Retina (tissue), 1 donor: ENCODE measurements at regions not wholly inside any gene's neighbourhood (a gene's known extent, or its start where the extent isn't known, plus 50 kb on each side); places are given as distances from the start of the nearest gene placed in this dataset.
"Not testable (repeated sequence)": the region's sequence is repeated elsewhere in the genome, so short reads cannot be mapped to it uniquely, and the experiment has no call there.

Experiments
- DNase-seq: peaks from one replicate; pipeline ENCODE4 v3.0.0-alpha.2; 2016

DNA sequence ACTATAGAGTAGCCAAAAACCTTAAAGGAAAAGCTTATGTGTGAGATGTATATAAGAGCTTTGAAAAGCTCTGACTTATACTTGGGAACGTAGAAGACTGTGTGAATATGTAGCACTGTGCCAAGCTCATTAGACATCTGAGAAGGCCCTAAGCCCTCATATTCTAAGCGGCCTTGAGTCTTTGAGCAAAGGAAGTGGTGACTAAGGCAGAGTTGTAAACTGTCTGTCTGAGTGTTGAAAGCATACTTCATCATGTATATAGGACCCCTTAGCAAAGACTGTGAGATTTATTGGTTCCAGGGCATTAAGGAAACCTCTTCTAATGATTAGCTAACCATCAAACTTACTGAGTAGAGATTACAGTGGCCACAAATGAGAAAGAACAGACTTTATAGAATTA lies 153.3 kb upstream of the LYPLAL1 start:
- DNase-seq: no peak

DNA sequence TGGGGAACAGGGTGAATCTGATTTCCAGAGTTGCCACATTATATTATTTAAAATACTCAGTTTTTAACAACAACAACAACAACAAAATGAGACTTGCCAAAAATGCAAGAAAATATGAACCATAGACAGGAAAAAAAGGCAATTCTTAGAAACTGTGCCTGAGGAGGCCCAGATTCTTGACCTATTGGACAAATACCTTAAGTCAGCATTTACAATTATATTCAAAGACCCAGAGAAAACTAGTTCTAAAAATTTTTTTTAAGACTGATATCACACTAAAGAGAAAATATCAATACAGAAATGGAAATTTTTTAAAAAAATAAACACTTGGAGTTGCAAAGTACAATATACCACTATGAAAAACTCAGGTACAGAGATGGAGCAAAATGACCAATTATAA lies 152.8 kb upstream of the LYPLAL1 start:
- DNase-seq: no peak

DNA sequence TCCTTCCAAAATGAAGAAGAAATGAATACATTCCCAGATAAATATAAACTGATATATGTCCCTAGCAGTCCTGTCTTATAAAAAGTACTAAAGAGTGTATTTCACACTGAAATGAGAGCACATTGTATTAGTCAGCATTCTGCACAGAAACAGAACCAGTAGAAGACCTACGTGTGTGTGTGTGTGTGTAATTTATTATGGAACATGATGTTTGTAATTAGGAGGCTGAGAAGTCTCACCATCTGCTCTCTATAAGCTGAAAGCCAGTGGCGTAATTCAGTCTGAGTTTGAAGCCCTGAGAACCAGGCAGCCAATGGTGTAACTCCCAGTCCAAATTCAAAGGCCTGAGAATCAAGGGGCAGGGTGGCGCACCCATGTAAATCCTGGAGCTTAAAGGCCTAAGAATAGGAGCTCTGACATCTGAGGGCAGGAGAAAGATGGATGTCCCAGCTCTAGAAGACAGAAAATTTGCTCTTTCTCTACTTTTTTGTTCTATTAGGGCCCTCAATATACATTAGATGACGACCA lies 146.5 kb upstream of the LYPLAL1 start:
- DNase-seq: no peak

DNA sequence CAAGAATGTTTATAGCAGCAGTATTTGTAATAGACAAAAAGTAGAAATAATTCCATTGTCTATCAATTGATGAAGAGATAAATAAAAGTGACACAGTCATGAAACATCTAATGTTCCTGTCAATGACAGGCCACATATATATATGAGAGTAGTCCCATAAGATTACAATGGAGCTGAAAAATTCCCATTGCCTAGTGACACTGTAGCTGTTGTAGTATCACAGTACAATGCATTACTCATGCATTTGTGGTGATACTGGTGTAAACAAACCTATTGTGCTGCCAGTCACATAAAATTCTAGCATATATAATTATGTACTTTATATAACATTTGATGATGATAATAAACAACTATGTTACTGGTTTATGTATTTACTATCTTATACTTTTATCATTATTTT lies 141.9 kb upstream of the LYPLAL1 start:
- DNase-seq: no peak

DNA sequence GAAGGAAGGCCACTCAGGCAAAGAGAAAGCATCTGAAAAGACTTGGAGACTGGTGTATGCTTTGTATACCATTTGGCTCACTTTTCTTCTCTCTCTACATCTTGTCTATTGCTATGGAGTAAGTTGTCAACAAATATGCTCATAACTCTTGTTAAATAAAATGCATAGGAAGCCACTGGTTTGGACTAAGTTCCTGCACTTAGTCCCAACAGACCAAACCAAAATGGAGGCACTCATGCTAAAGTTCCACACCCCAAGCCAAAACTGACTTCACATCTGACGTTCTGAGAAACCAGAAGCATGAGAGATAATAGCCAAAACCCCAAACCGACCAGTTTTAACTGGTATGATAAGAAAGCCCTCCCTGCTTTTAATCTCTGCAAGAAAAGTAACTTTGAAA lies 135.3 kb upstream of the LYPLAL1 start:
- DNase-seq: no peak

DNA sequence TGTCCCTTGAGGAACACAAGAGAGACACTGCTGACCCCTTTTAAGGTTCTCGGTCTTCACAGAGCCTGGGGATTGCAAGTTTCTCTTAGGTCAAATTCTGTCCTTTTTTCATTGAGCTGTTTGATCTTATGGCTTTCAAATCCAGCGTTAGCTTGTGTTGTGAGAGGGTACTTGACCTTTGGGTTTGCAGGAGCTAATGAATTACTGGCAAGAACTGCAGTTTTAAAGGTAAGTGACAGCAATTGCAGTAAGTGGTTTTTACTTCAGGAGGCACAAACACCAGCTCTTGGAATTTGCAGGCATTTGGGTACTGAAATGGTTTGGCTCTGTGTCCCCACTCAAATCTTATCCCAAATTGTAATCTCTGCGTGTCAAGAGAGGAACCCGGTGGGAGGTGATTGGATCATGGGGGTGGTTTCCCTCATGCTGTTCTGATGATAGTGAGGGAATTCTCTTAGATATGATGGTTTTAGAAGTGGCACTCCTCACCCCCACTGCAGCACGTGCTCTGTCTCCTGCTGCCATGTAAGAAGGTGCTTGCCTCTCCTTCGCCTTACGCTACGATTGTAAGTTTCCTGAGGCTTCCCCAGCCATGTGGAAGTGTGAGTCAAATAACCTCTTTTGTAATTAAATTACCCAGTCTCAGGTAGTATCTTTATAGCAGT lies 134.5 kb upstream of the LYPLAL1 start:
- DNase-seq: no peak

DNA sequence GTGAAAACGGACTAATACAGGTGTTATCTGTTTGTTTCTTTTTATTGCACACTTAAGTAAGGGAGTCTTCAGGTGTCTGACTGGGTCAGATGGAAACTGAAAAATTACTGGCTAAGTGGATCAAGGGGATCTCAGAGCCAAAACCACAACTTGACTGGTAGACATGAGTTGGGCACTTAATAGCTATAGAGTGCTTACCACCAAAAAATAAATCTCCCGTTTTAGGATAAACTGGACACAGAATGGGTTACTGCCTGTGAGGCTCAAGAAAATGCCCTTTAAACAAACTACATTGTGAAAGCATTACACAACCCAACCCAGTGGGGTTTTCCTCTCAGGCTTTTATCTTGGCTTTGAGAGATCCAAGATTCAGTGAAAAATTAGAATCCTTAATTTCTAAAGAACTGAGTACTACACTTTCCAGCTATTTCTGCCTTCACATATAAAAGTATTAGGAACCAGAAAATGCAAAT lies 134.0 kb upstream of the LYPLAL1 start:
- DNase-seq: no peak

DNA sequence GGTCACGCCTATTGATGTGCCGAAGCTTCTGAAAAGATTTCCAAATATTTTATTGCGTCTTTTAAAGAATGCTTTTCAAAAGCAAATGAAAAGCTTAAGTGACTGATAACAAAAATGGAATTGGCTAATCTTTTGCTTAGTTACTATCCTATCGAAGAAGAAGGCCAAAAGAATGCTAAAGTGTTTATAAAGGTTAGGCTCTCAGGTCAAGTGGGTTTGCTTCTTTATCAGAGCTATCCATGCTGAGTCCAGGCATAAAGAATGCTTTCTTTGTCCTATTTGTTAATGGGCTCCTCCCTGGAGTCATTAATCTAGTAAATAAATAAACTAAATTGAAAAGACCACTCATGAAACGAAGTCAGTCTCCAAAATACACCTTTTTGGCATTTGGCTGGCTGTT lies 133.4 kb upstream of the LYPLAL1 start:
- DNase-seq: no peak

DNA sequence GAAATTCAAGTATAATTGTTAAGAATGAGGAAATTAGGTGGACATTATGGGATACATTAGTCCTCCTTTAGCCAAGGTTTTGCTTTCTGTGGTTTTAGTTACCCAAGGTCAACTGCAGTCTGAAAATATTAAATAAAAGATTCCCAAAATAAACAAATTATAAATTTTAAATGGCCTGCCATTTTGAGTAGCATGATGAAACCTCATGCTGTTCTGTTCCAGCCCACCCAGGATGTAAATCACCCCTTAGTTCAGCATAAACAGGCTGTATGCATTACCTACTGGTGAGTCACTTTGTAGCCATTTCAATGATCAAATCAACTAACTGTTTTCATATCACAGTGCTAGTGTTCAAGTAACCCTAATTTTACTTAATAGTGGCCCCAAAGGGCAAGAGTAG lies 132.5 kb upstream of the LYPLAL1 start:
- DNase-seq: no peak

DNA sequence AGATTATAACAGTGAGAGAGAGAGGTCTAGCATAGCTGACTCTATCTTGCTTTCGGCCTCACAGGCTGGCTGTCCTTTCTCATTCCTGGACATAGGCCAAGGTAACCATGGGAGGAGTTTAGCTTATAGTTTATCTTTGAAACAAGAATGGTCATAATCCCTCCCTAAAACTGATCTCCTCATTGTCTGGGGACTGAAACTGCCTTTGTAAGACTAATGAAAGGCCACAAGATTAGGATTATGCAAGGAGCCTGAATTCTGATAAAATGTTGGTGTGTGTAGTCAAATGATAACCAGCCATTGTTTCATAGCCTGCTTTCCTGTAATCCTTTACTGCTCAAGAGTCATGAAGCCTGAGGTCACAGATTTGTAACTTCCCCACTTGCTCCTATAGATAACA lies 131.9 kb upstream of the LYPLAL1 start:
- no peak for DNase-seq

DNA sequence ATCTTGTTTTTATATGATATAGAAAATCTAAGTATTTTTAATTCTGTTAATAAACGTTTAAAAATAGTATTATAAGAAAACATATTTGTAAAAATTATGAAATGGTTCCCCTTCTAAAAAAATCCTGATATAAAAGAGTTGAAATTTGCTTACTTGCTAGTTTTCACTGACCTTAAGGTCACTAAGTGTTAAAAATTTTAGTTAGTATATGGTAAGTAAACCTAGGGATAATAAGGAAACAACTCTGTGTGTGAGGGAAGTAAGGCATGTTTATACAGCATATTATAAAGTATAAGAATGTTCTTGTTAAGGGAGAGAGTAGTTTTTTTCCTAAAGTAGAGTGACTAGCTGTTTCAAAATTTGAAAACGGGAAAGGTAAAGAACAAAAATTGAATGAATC lies 130.9 kb upstream of the LYPLAL1 start:
- DNase-seq: no peak

DNA sequence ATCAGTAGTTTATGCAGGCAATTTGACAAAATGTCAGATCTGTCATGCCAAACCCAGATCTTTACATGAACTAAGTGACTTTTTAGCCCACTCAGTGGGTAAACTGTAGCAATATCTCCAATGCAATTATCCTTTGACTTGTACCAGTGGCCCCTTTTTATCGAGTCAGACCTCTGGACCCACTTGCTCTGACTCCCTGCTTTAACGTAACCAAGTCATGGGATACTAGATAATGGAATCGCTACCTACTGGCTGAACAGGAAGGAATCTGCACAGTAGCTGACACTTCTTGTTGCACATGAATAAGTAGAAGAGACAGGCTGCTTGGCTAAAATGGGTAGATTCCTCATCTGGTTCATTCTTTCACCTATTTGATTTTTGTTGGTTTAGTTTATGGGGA lies 128.4 kb upstream of the LYPLAL1 start:
- DNase-seq: no peak

DNA sequence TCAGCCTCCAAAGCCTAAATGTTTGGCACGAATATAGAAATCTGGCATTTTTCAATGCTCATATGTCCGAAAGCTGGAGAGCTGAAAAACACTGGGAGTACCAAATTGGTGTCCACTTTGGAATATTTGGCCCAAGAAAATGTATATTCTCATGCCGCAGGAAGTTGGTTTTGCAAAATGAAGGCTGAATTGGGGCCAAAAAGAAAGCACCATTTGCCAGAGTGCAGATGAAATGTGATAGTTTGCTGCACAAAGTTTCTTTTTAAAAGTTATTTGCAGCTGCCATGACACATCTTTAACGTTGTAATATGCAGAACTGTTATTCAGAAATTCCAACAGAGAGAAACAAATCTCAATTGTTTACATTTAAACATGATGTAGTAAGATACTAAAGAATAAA lies 124.2 kb upstream of the LYPLAL1 start:
- no peak for DNase-seq

DNA sequence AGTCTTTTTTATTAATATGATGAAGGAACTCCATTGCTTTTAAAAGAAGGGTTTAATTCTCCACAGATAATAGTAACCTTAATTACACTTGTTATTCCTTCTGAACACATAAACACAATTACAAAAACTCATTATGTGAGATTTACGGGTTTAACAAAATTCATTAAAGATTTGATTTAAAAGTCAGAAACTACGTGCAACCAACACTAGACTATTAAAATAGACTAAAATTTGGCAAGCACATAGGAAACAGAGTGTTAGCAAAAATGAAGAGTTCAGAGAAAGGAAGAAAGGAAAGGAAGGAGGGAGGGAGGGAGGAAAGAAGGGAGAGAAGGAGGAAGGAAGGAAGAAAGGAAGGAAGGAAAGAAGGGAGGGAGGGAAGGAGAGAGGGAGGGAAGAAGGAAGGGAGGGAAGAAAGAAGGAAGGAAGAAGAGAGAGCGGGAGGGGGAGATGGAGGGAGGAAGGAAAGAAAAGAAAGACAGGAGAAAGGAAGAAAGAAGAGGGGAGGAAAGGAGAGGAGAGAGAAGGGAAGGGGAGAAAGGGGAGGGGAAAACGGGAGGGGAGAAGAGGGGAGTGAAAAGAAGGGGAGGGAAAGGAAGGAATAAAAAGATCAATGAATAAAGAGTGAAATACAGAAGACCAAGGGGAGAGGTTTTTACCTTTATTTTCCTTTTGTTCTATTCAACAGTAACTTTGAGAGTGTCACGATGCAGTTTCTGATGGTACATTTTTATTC lies 123.4 kb upstream of the LYPLAL1 start:
- no peak for DNase-seq

DNA sequence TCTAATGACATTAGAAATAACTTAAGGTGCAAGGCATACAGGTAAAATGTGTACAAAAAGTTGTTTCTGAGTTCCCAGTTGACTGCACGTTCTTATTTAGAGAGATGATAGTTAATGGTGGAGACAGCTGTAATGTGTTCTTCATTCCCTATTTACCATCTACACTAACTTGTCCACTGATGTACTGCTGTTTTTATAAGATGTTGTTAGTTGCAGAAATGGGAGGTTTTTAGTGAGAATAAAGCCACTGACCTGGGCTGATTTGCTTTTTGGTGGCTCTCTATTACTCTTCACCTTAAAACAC lies 122.9 kb upstream of the LYPLAL1 start:
- no peak for DNase-seq

DNA sequence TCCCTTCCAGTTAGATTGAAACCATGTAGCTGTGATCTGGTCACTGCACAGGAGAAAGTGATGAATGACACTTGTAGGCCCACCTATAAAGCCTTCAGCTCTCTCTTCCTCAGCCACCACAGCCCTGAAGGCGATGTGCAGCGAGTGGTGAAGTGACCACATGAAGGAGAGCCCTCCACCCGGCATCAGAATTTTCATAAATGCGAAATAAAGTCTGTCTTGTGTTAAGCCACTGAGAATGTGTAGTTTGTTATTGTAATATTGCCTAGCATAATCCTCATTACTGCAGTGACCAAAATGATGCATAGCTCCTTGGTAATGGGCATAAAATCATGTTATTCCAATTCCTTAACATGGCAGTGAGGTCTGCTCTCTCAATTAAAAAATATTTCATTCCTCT lies 122.1 kb upstream of the LYPLAL1 start:
- no peak for DNase-seq

DNA sequence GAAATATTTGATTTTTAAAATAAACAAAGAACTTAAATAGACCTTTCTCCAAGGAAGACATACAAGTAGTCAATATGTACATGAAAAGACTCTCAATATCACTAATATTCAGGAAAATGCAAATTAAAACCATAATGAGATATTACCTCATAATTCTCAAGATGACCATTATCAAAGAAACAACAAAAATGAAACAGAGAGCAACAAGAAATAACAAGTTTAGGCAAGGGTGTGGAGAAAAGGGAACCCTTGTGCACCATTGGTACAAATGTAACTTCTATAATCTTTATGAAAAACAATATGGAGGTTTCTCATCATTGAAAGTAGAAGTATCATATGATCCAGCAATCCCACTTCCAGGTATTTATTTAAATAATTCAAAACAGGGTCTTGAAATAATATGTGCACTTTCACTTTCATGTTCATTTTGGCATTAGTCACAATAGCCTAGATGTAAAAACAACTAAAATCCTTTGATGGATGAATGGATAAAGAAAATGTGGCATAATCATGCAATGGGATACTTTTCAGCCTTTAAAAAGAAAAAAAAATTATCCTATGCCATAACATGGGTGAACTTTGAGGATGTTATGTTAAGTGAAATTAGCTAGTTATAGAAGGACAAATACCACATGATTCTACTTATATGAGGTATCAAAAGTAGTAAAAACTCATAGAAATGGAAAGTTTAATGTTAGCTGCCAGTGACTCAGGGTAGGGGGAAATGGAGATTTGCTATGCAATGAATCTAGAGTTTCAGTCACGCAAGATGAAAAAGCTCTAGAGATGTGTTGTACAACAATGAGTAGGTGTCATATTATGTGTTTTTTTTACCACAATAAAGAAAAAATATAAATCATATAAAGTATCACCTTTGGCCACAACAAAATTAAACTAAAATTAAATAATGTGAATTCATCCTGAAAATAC lies 114.5 kb upstream of the LYPLAL1 start:
- DNase-seq: no peak

DNA sequence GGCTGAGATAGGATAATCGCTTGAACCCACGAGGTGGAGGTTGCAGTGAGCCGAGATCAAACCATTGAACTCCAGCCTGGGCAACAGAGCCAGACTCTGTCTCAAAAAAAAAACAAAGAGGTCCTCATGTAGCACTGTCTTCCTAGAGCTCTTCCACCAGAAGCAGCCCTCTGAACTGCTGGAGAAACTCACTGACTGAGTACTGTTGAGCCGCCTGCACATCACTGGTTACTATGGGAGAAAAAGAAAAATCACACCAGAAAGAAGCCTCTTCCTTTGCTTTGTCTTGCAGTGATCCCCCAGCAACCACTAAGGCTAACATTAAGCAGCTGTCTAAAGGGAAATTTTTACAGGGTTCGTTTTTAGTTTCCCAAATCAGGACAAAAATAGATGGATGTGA lies 112.9 kb upstream of the LYPLAL1 start:
- DNase-seq: no peak

DNA sequence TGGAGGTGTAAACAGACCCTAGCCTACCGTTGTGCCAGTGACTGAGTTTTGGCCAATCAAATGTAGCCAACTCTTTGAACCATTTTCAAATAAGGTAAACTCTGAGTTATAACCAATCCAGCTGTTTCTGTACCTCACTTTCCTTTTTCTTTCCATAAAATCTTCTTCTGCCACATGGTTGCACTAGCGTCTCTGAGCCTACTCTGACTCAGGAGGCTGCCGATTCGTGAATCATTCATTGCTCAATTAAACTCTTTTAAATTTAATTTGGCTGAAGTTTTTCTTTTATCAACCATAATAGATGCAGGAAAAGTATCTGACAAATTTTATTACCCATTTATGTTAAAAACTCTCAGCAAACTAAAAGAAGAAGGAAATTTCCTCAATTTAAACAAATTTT lies 111.5 kb upstream of the LYPLAL1 start:
- no peak for DNase-seq

DNA sequence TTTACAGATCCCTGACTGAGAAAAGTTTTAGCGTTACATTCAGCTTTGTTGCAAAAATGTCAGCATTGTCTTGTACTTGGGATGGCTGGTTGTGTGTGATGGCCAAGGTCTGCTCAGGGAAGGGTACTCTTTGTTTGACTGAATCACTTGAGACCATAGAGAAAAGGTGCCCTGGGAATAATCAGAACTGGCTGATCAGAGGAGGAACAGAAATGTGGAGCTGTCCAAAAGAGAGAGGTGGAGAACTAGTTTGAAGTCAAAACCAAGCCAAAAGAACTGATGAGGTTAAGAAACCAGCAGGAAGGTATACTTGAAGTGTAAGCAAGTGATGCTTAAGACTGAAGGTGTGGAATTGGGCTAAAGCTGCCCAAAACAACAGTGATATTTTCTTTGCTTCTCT lies 107.6 kb upstream of the LYPLAL1 start:
- DNase-seq: no peak

DNA sequence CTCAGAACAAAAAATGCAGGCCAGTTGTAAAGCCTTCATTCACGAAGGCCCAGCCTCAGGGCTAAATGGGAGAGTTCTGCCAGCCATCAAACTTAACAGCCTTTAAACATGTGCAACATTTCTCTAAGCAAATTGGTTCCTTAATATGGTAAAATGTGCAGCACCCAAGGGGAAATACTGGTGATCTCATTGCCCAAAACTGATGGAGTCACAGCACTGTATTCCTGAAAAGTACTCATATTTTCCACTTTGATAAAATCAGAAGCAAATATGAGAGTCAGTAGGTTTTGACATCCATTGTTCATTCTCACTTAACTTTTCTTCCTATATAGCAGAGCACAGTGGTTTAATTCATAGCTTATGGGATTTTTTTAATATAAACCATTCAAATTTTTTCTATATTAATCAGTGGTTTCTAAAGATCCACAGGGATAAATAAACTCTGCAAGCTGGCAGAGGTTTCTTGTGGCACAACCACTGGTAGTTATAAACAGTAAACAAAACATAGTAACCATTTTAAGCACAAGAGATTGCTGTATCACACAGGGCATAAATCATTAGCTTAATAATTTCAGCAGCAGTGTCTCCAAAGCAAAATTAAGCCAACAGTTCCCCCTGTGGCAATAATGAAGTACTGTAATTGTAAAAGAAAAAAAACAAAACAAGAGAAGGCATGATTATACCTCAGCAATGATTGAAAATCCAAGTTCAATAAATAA lies 106.9 kb upstream of the LYPLAL1 start:
- peak; percentile 29 for DNase-seq

DNA sequence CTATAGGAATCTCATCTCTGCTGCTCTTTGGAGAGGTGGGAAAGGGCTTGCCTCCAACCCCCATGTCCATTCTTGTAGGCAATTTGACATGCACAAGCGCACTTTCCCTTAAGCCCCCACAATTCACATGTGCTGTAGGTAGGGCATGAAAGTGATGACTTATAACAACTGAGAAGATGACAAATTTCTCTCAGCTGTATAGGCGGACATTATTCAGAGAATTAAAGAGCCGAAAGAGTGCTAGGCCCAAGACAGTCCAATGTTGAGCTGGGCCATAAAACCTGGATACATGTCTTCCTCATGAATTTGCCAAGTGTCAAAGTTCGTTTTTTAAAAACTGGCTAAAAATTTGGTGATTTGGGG lies 106.3 kb upstream of the LYPLAL1 start:
- no peak for DNase-seq

DNA sequence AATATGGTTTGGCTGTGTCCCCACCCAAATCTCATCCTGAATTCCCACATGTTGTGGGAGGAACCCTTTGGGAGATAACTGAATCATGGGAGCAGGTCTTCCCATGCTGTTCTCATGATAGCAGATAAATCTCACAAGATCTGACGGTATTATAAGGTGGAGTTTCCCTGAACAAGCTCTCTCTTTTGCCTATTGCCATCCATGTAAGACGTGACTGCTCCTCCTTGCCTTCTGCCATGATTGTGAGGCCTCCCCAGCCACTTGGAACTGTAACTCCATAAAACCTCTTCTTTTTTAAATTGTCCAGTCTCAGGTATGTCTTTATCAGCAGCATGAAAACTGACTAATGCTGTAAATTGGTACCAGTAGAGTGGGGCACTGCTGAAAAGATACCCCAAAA lies 103.3 kb upstream of the LYPLAL1 start:
- DNase-seq: not testable (repeated sequence)
